ENCODE measurements at regions not wholly inside any gene's neighbourhood (a gene's known extent, or its start where the extent isn't known, plus 50 kb on each side); places are given as distances from the start of the nearest gene placed in this dataset.

DNA sequence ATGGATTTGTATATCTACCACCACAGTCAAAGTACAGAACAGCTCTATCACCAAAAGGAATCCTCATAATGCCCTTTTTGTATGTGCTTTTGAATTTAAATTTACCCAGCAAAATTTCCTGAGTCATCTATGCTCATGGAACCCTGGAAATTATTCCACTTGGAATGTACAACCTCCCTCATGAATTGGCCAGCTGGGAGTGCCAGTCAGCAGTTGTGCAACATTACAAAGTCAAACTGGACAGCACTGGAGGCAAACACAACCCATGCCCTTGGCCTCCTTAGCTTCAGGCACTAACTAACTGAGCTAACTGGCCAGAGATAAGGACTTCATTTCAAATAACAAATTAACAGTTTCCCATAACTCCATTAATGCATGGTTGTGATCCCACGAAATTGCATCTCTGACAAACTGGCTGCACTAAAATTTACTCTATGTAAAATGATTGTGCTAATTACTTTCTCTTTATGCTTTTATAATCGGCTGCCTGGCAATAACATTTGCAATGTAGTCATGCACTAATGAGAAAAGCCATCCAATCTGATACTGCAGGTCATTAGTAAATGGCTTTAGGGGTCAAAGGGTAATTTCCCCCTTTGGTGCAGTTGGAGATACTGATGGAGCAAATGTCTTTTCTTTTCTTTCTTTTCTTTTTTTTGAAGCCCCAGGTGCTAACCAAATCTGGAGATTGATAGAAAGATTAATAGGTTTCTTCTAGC, 270.5 kb downstream of the ACTR3 start:
- Histone ChIP-seq H3K9me3 (ENCODE audit: low read length) (no peaks in the 10 kb centered on the region), H3K4me3 (ENCODE audit: low read depth, low read length, poor library complexity, severe bottlenecking) (no peak overlapping the region), H4K20me1 (ENCODE audit: insufficient read depth, low read length) (no peaks in the 10 kb centered on the region), H2AFZ (ENCODE audit: low read length) (no peak overlapping the region), H3K36me3 (ENCODE audit: insufficient read depth, low read length) (no peaks in the 10 kb centered on the region), H3K27ac (ENCODE audit: low read depth, low read length, poor library complexity, severe bottlenecking) (no peak overlapping the region), H3K79me2 (ENCODE audit: insufficient read depth, low read depth, low read length) (no peaks in the 10 kb centered on the region), H3K4me2 (ENCODE audit: low read length) (no peak overlapping the region), H3K9me2 (ENCODE audit: insufficient read depth, low read length) (no peaks in the 10 kb centered on the region), H3K4me1 (ENCODE audit: insufficient read depth, low read length, poor library complexity, severe bottlenecking) (no peaks in the 10 kb centered on the region)
- no TSS peak for BruUV-seq (replicated peaks)
- intact Hi-C loops (cut with micrococcal nuclease; ENCODE audit: unreplicated experiment) = no loop called here
- DNase-seq (ENCODE audit: low spot score) = no peak
- TF ChIP-seq, protein P1, sequence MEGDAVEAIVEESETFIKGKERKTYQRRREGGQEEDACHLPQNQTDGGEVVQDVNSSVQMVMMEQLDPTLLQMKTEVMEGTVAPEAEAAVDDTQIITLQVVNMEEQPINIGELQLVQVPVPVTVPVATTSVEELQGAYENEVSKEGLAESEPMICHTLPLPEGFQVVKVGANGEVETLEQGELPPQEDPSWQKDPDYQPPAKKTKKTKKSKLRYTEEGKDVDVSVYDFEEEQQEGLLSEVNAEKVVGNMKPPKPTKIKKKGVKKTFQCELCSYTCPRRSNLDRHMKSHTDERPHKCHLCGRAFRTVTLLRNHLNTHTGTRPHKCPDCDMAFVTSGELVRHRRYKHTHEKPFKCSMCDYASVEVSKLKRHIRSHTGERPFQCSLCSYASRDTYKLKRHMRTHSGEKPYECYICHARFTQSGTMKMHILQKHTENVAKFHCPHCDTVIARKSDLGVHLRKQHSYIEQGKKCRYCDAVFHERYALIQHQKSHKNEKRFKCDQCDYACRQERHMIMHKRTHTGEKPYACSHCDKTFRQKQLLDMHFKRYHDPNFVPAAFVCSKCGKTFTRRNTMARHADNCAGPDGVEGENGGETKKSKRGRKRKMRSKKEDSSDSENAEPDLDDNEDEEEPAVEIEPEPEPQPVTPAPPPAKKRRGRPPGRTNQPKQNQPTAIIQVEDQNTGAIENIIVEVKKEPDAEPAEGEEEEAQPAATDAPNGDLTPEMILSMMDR (conservative IDR thresholded peaks at IDR 0.05; ENCODE audit: low read length) = no peak
- TF ChIP-seq EZH2phosphoT487 (IDR thresholded peaks at IDR 0.05; ENCODE audit: borderline replicate concordance, low read depth, low read length) = no peak
- ChIA-PET POLR2A (no interaction called here), CTCF (ENCODE audit: unreplicated experiment) (no interaction called here)

DNA sequence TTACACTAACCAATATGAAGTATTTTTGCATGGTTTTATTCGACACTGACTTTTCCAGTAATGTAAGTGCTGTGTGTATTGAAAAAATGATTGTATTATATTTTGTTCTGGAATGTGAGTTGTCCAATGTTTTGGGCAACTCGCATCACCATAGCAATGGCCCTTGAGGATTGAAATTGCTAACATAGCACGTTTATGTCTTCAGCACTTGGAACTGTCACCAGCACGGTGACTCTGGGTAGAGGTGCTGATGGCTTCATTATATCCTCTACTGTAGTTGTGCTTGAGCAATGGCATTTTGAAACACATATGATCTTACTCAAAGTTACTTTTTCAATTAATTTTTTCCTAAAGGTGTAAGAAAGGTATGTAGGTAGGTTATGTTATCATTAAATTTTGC, 271.5 kb downstream of the ACTR3 start:
- no peak overlapping the region for H2AFZ ChIP-seq (ENCODE audit: low read length)
- H3K4me1 ChIP-seq (ENCODE audit: insufficient read depth, low read length, poor library complexity, severe bottlenecking) = no peaks in the 10 kb centered on the region
- DNase-seq (ENCODE audit: low spot score) = no peak
- H3K4me2 ChIP-seq (ENCODE audit: low read length) = no peak overlapping the region
- H3K4me3 ChIP-seq (ENCODE audit: low read depth, low read length, poor library complexity, severe bottlenecking) = no peak overlapping the region
- CTCF ChIA-PET (ENCODE audit: unreplicated experiment) = no interaction called here
- BruUV-seq (replicated peaks) = no TSS peak
- no peak for TF ChIP-seq EZH2phosphoT487 (IDR thresholded peaks at IDR 0.05; ENCODE audit: borderline replicate concordance, low read depth, low read length)
- TF ChIP-seq, protein P1 (conservative IDR thresholded peaks at IDR 0.05; ENCODE audit: low read length) = no peak
- H3K9me3 ChIP-seq (ENCODE audit: low read length) = no peaks in the 10 kb centered on the region
- no peaks in the 10 kb centered on the region for H3K9me2 ChIP-seq (ENCODE audit: insufficient read depth, low read length)
- H3K36me3 ChIP-seq (ENCODE audit: insufficient read depth, low read length) = no peaks in the 10 kb centered on the region
- intact Hi-C loops (cut with micrococcal nuclease; ENCODE audit: unreplicated experiment) = no loop called here
- no peak overlapping the region for H3K27ac ChIP-seq (ENCODE audit: low read depth, low read length, poor library complexity, severe bottlenecking)
- POLR2A ChIA-PET = no interaction called here
- no peaks in the 10 kb centered on the region for H3K79me2 ChIP-seq (ENCODE audit: insufficient read depth, low read depth, low read length)
- no peaks in the 10 kb centered on the region for H4K20me1 ChIP-seq (ENCODE audit: insufficient read depth, low read length)

DNA sequence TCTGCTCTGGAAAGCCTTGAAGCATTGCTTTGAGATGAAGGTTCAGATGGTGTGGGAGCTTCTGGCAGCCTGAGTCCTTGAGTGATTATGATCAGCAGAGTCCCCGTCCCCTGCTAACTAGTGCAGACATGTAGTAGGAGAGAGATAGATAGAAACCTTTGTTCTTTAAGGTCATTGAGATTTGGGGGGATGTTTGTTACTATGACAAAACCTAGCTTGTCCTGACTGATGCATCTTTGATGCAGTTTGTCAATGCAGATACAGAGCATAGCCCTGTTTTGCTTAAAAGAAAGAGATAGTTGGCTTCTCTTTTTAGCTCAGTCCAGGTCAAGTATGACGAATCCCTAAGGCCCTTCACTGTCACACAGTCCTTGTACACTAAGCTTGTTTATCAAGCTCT, 274.6 kb upstream of the DPP10 start:
- Histone ChIP-seq H3K4me1 (ENCODE audit: insufficient read depth, low read length, poor library complexity, severe bottlenecking) (no peaks in the 10 kb centered on the region), H3K36me3 (ENCODE audit: insufficient read depth, low read length) (no peaks in the 10 kb centered on the region), H3K9me2 (ENCODE audit: insufficient read depth, low read length) (no peaks in the 10 kb centered on the region), H3K4me3 (ENCODE audit: low read depth, low read length, poor library complexity, severe bottlenecking) (no peak overlapping the region), H3K27ac (ENCODE audit: low read depth, low read length, poor library complexity, severe bottlenecking) (no peak overlapping the region), H3K9me3 (ENCODE audit: low read length) (no peaks in the 10 kb centered on the region), H3K4me2 (ENCODE audit: low read length) (no peak overlapping the region), H3K79me2 (ENCODE audit: insufficient read depth, low read depth, low read length) (no peaks in the 10 kb centered on the region), H2AFZ (ENCODE audit: low read length) (no peak overlapping the region), H4K20me1 (ENCODE audit: insufficient read depth, low read length) (no peaks in the 10 kb centered on the region)
- TF ChIP-seq, protein P1 (conservative IDR thresholded peaks at IDR 0.05; ENCODE audit: low read length) = no peak
- TF ChIP-seq EZH2phosphoT487 (IDR thresholded peaks at IDR 0.05; ENCODE audit: borderline replicate concordance, low read depth, low read length) = no peak
- ChIA-PET POLR2A (interaction anchor here (0.7 to 1.3 kb wide), 2 partner anchors 12 to 25 kb away, joined by 4 to 5 read pairs; no protein-coding TSS in a partner anchor), CTCF (ENCODE audit: unreplicated experiment) (no interaction called here)
- intact Hi-C loops (cut with micrococcal nuclease; ENCODE audit: unreplicated experiment) = no loop called here
- DNase-seq (ENCODE audit: low spot score) = no peak
- BruUV-seq (replicated peaks) = no TSS peak

Data from OCI-LY7 (cell line).